H1 (cell line): ENCODE measurements at regions not wholly inside any gene's neighbourhood (a gene's known extent, or its start where the extent isn't known, plus 50 kb on each side); places are given as distances from the start of the nearest gene placed in this dataset.
A peak's percentile ranks its signal among the peaks of the same experiment; 100 is the strongest.

Source experiments
- CTCF ChIA-PET: fragments of 300-600 bp; sonication (Branson Sonifier 250); formaldehyde crosslinking; loops from one replicate; lab custom pipeline; 2021; ENCODE audit not compliant: partially characterized antibody; lab: Charles Lee
- POLR2A ChIA-PET: fragments of 300-600 bp; sonication (Branson Sonifier 250); formaldehyde crosslinking; loops from one replicate; lab custom pipeline; 2021; ENCODE audit warnings: inconsistent platforms; ENCODE audit not compliant: partially characterized antibody; lab: Charles Lee
- DNase-seq, 2 experiments: peaks; one replicate each; pipeline versions ENCODE4 v3.0.0 to v3.0.0-alpha.2; 2010 to 2022; ENCODE audit warnings: low spot score in 2 of 2, low read depth in 1 of 2, mixed read lengths in 1 of 2
- FAIRE-seq: peaks from 2 replicates; lab custom pipeline; 2011; peaks lifted over from hg19 to GRCh38; lab: Jason Lieb, UNC
- H2AFZ ChIP-seq: 2 replicates; pipeline ENCODE4 v1.8.1; 2012; ENCODE audit warnings: low read length, inconsistent platforms
- H2AK5ac ChIP-seq: 2 replicates; pipeline ENCODE4 v1.6.1; 2013; ENCODE audit warnings: low read depth, low read length
- H2BK120ac ChIP-seq: replicated peaks from 2 replicates; pipeline ENCODE3; 2013; ENCODE audit warnings: low read depth, low read length, inconsistent platforms
- H2BK12ac ChIP-seq: 2 replicates; pipeline ENCODE4 v1.6.1; 2013; ENCODE audit warnings: low read depth, low read length
- H2BK15ac ChIP-seq: 2 replicates; pipeline ENCODE4 v1.6.1; 2013; ENCODE audit warnings: low read length
- H2BK20ac ChIP-seq: 2 replicates; pipeline ENCODE4 v1.6.1; 2013; ENCODE audit warnings: low read length
- H2BK5ac ChIP-seq: 2 replicates; pipeline ENCODE4 v1.6.1; 2013; ENCODE audit warnings: low read depth, low read length
- H3K14ac ChIP-seq: 2 replicates; pipeline ENCODE4 v1.6.1; 2013; ENCODE audit warnings: inconsistent platforms; ENCODE audit not compliant: insufficient read length
- H3K18ac ChIP-seq: 2 replicates; pipeline ENCODE4 v1.6.1; 2013; ENCODE audit warnings: low read length; ENCODE audit errors: extremely low read depth
- H3K23ac ChIP-seq: 2 replicates; pipeline ENCODE4 v1.6.1; 2013; ENCODE audit warnings: inconsistent platforms; ENCODE audit not compliant: insufficient read length
- H3K23me2 ChIP-seq: 2 replicates; pipeline ENCODE4 v1.6.1; 2013; ENCODE audit warnings: low read depth, low read length
- H3K27ac ChIP-seq: 2 replicates; pipeline ENCODE4 v1.6.1; 2011; ENCODE audit warnings: low read depth, low read length, inconsistent platforms
- H3K27me3 ChIP-seq, 4 experiments: replicated peaks in 1 of 4; 1 replicate in 1 of 4; 2 replicates in 3 of 4; pipeline versions ENCODE4 v1.6.1 to v1.8.1; 2011 to 2013; ENCODE audit warnings: low read length in 3 of 4, mild to moderate bottlenecking in 3 of 4, inconsistent platforms in 2 of 4, mixed read lengths in 2 of 4, moderate library complexity in 1 of 4; ENCODE audit not compliant: control insufficient read depth in 3 of 4, insufficient read depth in 3 of 4; ENCODE audit errors: extremely low read depth in 1 of 4
- H3K36me3 ChIP-seq, 4 experiments: 2 replicates each; pipeline versions ENCODE4 v1.6.1 to v1.8.1; 2011 to 2013; ENCODE audit warnings: mild to moderate bottlenecking in 4 of 4, low read length in 3 of 4, moderate library complexity in 2 of 4, control low read depth in 1 of 4, inconsistent platforms in 1 of 4; ENCODE audit not compliant: insufficient read depth in 4 of 4, control insufficient read depth in 2 of 4
- H3K4ac ChIP-seq: replicated peaks from 2 replicates; pipeline ENCODE3; 2013; ENCODE audit warnings: low read length, low read depth, mixed read lengths, inconsistent platforms; ENCODE audit not compliant: insufficient read length
- H3K4me1 ChIP-seq, 4 experiments: replicated peaks in 1 of 4; 1 replicate in 1 of 4; 2 replicates in 3 of 4; pipeline versions ENCODE4 v1.6.1 to v1.8.1; 2011 to 2013; ENCODE audit warnings: low read length in 3 of 4, inconsistent platforms in 2 of 4, mixed read lengths in 1 of 4; ENCODE audit not compliant: insufficient read depth in 4 of 4, control insufficient read depth in 3 of 4
- H3K4me2 ChIP-seq, 2 experiments: 2 replicates each; pipeline versions ENCODE4 v1.6.1 to v1.8.1; 2011 to 2013; ENCODE audit warnings: low read depth in 2 of 2, low read length in 2 of 2, control low read depth in 1 of 2, inconsistent platforms in 1 of 2, mild to moderate bottlenecking in 1 of 2; ENCODE audit not compliant: insufficient read depth in 1 of 2
- H3K4me3 ChIP-seq, 4 experiments: fragments of 200-600, 300-600 bp in 1 of 4; sonication (generic), shearing (Covaris generic), sonication (Bioruptor Twin) in 1 of 4; 2 replicates each; pipeline versions ENCODE4 v1.5.1 to v1.8.1; 2011 to 2016; ENCODE audit warnings: low read length in 4 of 4, low read depth in 3 of 4, control low read depth in 2 of 4, inconsistent platforms in 2 of 4, mild to moderate bottlenecking in 2 of 4, mixed read lengths in 1 of 4, moderate library complexity in 1 of 4; ENCODE audit not compliant: insufficient read depth in 2 of 4; ENCODE audit errors: extremely low read depth in 1 of 4
- H3K56ac ChIP-seq: replicated peaks from 2 replicates; pipeline ENCODE3; 2013; ENCODE audit warnings: low read depth, mild to moderate bottlenecking, mixed read lengths, low read length, inconsistent platforms; ENCODE audit not compliant: insufficient read length
- H3K79me1 ChIP-seq: 2 replicates; pipeline ENCODE4 v1.6.1; 2013; ENCODE audit warnings: low read depth, low read length, control low read depth
- H3K79me2 ChIP-seq, 2 experiments: 2 replicates each; pipeline versions ENCODE4 v1.6.1 to v1.8.1; 2012 to 2013; ENCODE audit warnings: low read length in 2 of 2, mild to moderate bottlenecking in 2 of 2, inconsistent platforms in 1 of 2; ENCODE audit not compliant: insufficient read depth in 2 of 2, control insufficient read depth in 1 of 2
- H3K9ac ChIP-seq, 4 experiments: replicated peaks in 1 of 4; 1 replicate in 1 of 4; 2 replicates in 3 of 4; pipeline versions ENCODE4 v1.6.1 to v1.8.1; 2011 to 2013; ENCODE audit warnings: low read depth in 3 of 4, low read length in 3 of 4, control low read depth in 2 of 4, mild to moderate bottlenecking in 2 of 4, moderate library complexity in 2 of 4, inconsistent platforms in 1 of 4; ENCODE audit errors: extremely low read depth in 1 of 4
- H3K9me3 ChIP-seq, 2 experiments: 2 replicates each; pipeline versions ENCODE4 v1.6.1 to v1.8.1; 2012 to 2013; ENCODE audit warnings: mild to moderate bottlenecking in 2 of 2, moderate library complexity in 2 of 2, control low read depth in 1 of 2, inconsistent platforms in 1 of 2, low read depth in 1 of 2, low read length in 1 of 2, mixed read lengths in 1 of 2; ENCODE audit not compliant: insufficient read depth in 2 of 2
- H4K20me1 ChIP-seq, 2 experiments: replicated peaks in 1 of 2; 2 replicates each; pipeline versions ENCODE3 to v1.8.1; 2011 to 2013; ENCODE audit warnings: inconsistent platforms in 2 of 2, low read length in 2 of 2, mild to moderate bottlenecking in 1 of 2; ENCODE audit not compliant: insufficient read depth in 2 of 2, control insufficient read depth in 1 of 2
- H4K5ac ChIP-seq: 2 replicates; pipeline ENCODE4 v1.6.1; 2013; ENCODE audit warnings: low read length, low read depth, mixed read lengths, inconsistent platforms; ENCODE audit not compliant: insufficient read length
- H4K8ac ChIP-seq: 2 replicates; pipeline ENCODE4 v1.8.0; 2013; ENCODE audit warnings: mild to moderate bottlenecking, moderate library complexity, low read length, inconsistent platforms; ENCODE audit not compliant: insufficient read depth; ENCODE audit errors: extremely low read depth
- H4K91ac ChIP-seq: replicated peaks from 2 replicates; pipeline ENCODE3; 2013; ENCODE audit warnings: low read length, mixed read lengths, inconsistent platforms; ENCODE audit not compliant: insufficient read length
- NANOG ChIP-seq: IDR thresholded peaks from 2 replicates; pipeline ENCODE4 v1.6.1; 2011; ENCODE audit warnings: low read length, low read depth, mild to moderate bottlenecking, inconsistent platforms; ENCODE audit not compliant: insufficient read depth, poor library complexity, severe bottlenecking
- SP2 ChIP-seq: IDR thresholded peaks from 2 replicates; pipeline ENCODE4 v1.6.1; 2012; ENCODE audit warnings: mild to moderate bottlenecking, low read length, inconsistent platforms
- WGBS, 2 experiments: shearing (Covaris generic) in 1 of 2; methylation state at CpG; one replicate each; pipeline versions ENCODE4 v1.1.6 to v1.1.7; 2013 to 2015; ENCODE audit warnings: low lambda C conversion rate in 2 of 2, mixed read lengths in 2 of 2, inconsistent platforms in 1 of 2, low coverage in 1 of 2, missing lambda C conversion rate in 1 of 2; ENCODE audit not compliant: insufficient replicate concordance in 2 of 2, insufficient coverage in 1 of 2, insufficient read length in 1 of 2; ENCODE audit errors: extremely low coverage in 1 of 2, missing lambda C conversion rate in 1 of 2; 5-methylcytosine and 5-hydroxymethylcytosine counted together

DNA sequence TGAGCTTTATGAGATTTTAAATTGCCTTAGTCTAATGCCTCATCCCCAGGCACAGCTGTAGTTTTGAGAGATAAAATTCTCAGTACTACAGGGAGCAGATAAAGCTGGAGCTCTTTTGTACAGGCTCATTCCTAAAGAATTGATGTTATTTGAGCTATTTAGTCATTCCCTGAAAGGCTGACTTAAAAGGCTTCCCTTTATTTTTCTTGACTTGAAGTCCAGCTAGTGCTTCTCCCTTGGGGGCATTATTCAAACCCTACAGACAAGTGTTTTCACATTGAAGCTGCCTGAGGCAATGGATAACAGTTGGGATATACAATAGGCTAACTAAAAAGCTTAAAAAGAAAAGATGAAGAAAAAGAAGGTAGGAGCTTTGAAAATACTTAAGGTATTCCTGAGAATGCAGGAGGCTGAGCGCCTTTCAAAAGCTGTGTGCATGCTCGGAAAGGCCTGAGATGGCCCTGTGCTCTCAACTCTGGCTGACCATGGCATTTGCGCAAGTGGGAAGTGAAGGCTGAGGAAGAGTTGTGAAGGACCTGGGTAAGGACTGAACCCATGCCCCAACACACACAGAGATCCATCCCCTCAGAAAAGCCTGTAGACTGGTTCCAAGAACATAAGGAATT is 315.1 kb downstream of the SMOC2 start:
- H3K14ac ChIP-seq = no peak overlapping the region
- H2BK120ac ChIP-seq = no peak overlapping the region
- no peak overlapping the region for H2BK20ac ChIP-seq
- no peak overlapping the region for H4K8ac ChIP-seq
- no peak overlapping the region for H3K56ac ChIP-seq
- H3K36me3 ChIP-seq = no peaks in the 10 kb centered on the region; a peak in 1 of 8 replicates
- no peak overlapping the region for H3K27ac ChIP-seq
- WGBS, 2 experiments = 68% methylated on average over 3 of the region's 3 CpGs; no CpG with 5 or more reads in 1 of the 2 experiments
- H3K27me3 ChIP-seq = no peaks in the 10 kb centered on the region
- CTCF ChIA-PET = interaction anchor here (0.9 to 1.6 kb wide), 2 partner anchors 9 to 14 kb away, joined by 3 to 4 read pairs; no protein-coding TSS in a partner anchor
- peak overlapping the region in 1 of 2 experiments; percentile 37; a peak in 2 of 4 replicates for H3K4me2 ChIP-seq
- H2BK15ac ChIP-seq = 0 out of 2 replicates have a peak overlapping the region, but pooled peaks have one; percentile 92
- no peak overlapping the region; the same call in 1 of the 2 replicates for H2BK5ac ChIP-seq
- H3K4ac ChIP-seq = no peak overlapping the region
- H4K91ac ChIP-seq = no peak overlapping the region
- no peak overlapping the region for H3K4me3 ChIP-seq
- no peaks in the 10 kb centered on the region for H4K20me1 ChIP-seq
- H3K4me1 ChIP-seq = peaks cover 0 to 9% (median 4%) of the 10 kb centered on the region in 4 experiments; a peak in 3 of 7 replicates
- H3K23me2 ChIP-seq = no peaks in the 10 kb centered on the region
- H3K23ac ChIP-seq = no peak overlapping the region
- no peak overlapping the region for H2AK5ac ChIP-seq
- FAIRE-seq = no peak
- no peak overlapping the region for H3K9ac ChIP-seq
- no peaks in the 10 kb centered on the region for H3K9me3 ChIP-seq
- no peaks in the 10 kb centered on the region for H3K79me1 ChIP-seq
- POLR2A ChIA-PET = no interaction called here
- peak overlapping the region; percentile 85 for H3K18ac ChIP-seq
- peak overlapping the region; percentile 44; the same call in 1 of the 2 replicates for H2BK12ac ChIP-seq
- DNase-seq = peak in 1 of 2 experiments; percentile 33
- H3K79me2 ChIP-seq = no peaks in the 10 kb centered on the region
- no peak overlapping the region for H4K5ac ChIP-seq
- peak overlapping the region; percentile 3; the same call in 1 of the 2 replicates for H2AFZ ChIP-seq
- TF ChIP-seq NANOG (no peak), SP2 (no peak)
